HG02970 (cell line): ENCODE measurements at regions not wholly inside any gene's neighbourhood (a gene's known extent, or its start where the extent isn't known, plus 50 kb on each side); places are given as distances from the start of the nearest gene placed in this dataset.

Experiments used
- ATAC-seq: cut with Tn5 transposase; IDR thresholded peaks from one replicate; pipeline ENCODE4 v1.9.1; 2021; ENCODE audit warnings: mild to moderate bottlenecking, moderate library complexity, moderate number of reproducible peaks; ENCODE audit not compliant: unreplicated experiment, low FRiP score

- no peak for ATAC-seq
Observed at GRCh38 chr6:148175550-148176188, 167.0 kb upstream of the SASH1 start.

- no peak for ATAC-seq
Observed at GRCh38 chr6:148177589-148178233, 164.9 kb upstream of the SASH1 start.

- ATAC-seq, result no peak
Observed at GRCh38 chr6:148179786-148180185, 162.9 kb upstream of the SASH1 start.

GRCh38 chr6:148182378-148182777 is 160.3 kb upstream of the SASH1 start:
- ATAC-seq, result no peak

- no peak for ATAC-seq
Observed at GRCh38 chr6:148183776-148184175, 158.9 kb upstream of the SASH1 start.

GRCh38 chr6:148186916-148187315 is 155.7 kb upstream of the SASH1 start:
- ATAC-seq, result no peak

- no peak for ATAC-seq
Observed at GRCh38 chr6:148192310-148192709, 150.3 kb upstream of the SASH1 start.

- no peak for ATAC-seq
Observed at GRCh38 chr6:148193063-148193680, 149.5 kb upstream of the SASH1 start.

GRCh38 chr6:148195511-148195910 is 147.1 kb upstream of the SASH1 start:
- ATAC-seq, result no peak

GRCh38 chr6:148199584-148199983 is 143.1 kb upstream of the SASH1 start:
- ATAC-seq, result no peak

- no peak for ATAC-seq
Observed at GRCh38 chr6:148200293-148200692, 142.3 kb upstream of the SASH1 start.

- no peak for ATAC-seq
Observed at GRCh38 chr6:148200781-148201180, 141.9 kb upstream of the SASH1 start.

GRCh38 chr6:148203281-148203925 is 139.2 kb upstream of the SASH1 start:
- ATAC-seq, result no peak

GRCh38 chr6:148203970-148204369 is 138.7 kb upstream of the SASH1 start:
- ATAC-seq, result peak; percentile 96

- no peak for ATAC-seq
Observed at GRCh38 chr6:148208298-148208697, 134.3 kb upstream of the SASH1 start.

GRCh38 chr6:148211777-148212324 is 130.8 kb upstream of the SASH1 start:
- no peak for ATAC-seq

GRCh38 chr6:148212366-148212765 is 130.3 kb upstream of the SASH1 start:
- no peak for ATAC-seq

GRCh38 chr6:148213366-148213765 is 129.3 kb upstream of the SASH1 start:
- no peak for ATAC-seq

GRCh38 chr6:148214667-148215066 is 128.0 kb upstream of the SASH1 start:
- ATAC-seq, result no peak

- no peak for ATAC-seq
Observed at GRCh38 chr6:148217051-148217450, 125.6 kb upstream of the SASH1 start.

GRCh38 chr6:148217921-148218320 is 124.7 kb upstream of the SASH1 start:
- ATAC-seq, result no peak
